AG09309 (cell line): ENCODE measurements at regions not wholly inside any gene's neighbourhood (a gene's known extent, or its start where the extent isn't known, plus 50 kb on each side); places are given as distances from the start of the nearest gene placed in this dataset.

Experiments
- DNase-seq: peaks from one replicate; pipeline ENCODE4 v3.0.0-alpha.2; 2010; ENCODE audit warnings: low read depth
- H3K4me3 ChIP-seq: 2 replicates; pipeline ENCODE4 v1.5.1; 2011; ENCODE audit warnings: mild to moderate bottlenecking, low read depth, low read length, moderate library complexity; ENCODE audit not compliant: control insufficient read depth
- CTCF ChIP-seq: IDR thresholded peaks from 2 replicates; pipeline ENCODE4 v1.5.1; 2011; ENCODE audit warnings: mild to moderate bottlenecking, low read depth, low read length, inconsistent platforms; ENCODE audit not compliant: insufficient read depth, control insufficient read depth; ENCODE audit errors: missing control alignments

- TF ChIP-seq CTCF = no peak
- no peak for DNase-seq
- no peak overlapping the region for H3K4me3 ChIP-seq
Observed at GRCh38 chr9:28329323-28329722, 756.0 kb upstream of the C9orf72 start.

- no peak for DNase-seq
- no peak for TF ChIP-seq CTCF
- H3K4me3 ChIP-seq = no peak overlapping the region
Observed at GRCh38 chr9:28332648-28333047, 759.4 kb upstream of the C9orf72 start.

- TF ChIP-seq CTCF = no peak
- H3K4me3 ChIP-seq = no peak overlapping the region
- DNase-seq = no peak
Observed at GRCh38 chr9:28341913-28342312, 768.6 kb upstream of the C9orf72 start.

GRCh38 chr9:28342815-28343338 lies 769.6 kb upstream of the C9orf72 start:
- DNase-seq = no peak
- no peak for TF ChIP-seq CTCF
- no peak overlapping the region for H3K4me3 ChIP-seq

- DNase-seq = no peak
- no peak overlapping the region for H3K4me3 ChIP-seq
- TF ChIP-seq CTCF = no peak
Observed at GRCh38 chr9:28363151-28363562, 789.9 kb upstream of the C9orf72 start.

- no peak for DNase-seq
- H3K4me3 ChIP-seq = no peak overlapping the region
- TF ChIP-seq CTCF = no peak
Observed at GRCh38 chr9:28365020-28365640, 791.8 kb upstream of the C9orf72 start.

- no peak overlapping the region for H3K4me3 ChIP-seq
- no peak for TF ChIP-seq CTCF
- no peak for DNase-seq
Observed at GRCh38 chr9:28365728-28366127, 792.4 kb upstream of the C9orf72 start.
